Mesenchymal stem cell (in vitro differentiated cells and primary cell): ENCODE measurements at regions not wholly inside any gene's neighbourhood (a gene's known extent, or its start where the extent isn't known, plus 50 kb on each side); places are given as distances from the start of the nearest gene placed in this dataset.

Source experiments
- DNase-seq: peaks from one replicate; pipeline ENCODE4 v3.0.0-alpha.2; 2013
- H2AFZ ChIP-seq: one replicate; pipeline ENCODE4 v1.6.1; 2013; ENCODE audit warnings: low read depth, mild to moderate bottlenecking, control low read depth, inconsistent platforms, low read length, moderate library complexity
- H2AK5ac ChIP-seq: 2 replicates; pipeline ENCODE4 v1.6.1; 2013; ENCODE audit warnings: low read length, moderate library complexity, mild to moderate bottlenecking, inconsistent platforms; ENCODE audit not compliant: severe bottlenecking
- H2BK120ac ChIP-seq: one replicate; pipeline ENCODE4 v1.6.1; 2013; ENCODE audit warnings: low read depth, mild to moderate bottlenecking, inconsistent platforms, low read length, moderate library complexity
- H2BK12ac ChIP-seq, 2 experiments: one replicate each; pipeline ENCODE4 v1.6.1; 2013; ENCODE audit warnings: inconsistent platforms in 2 of 2, low read length in 2 of 2, mild to moderate bottlenecking in 2 of 2, moderate library complexity in 2 of 2, control low read depth in 1 of 2
- H2BK15ac ChIP-seq: one replicate; pipeline ENCODE4 v1.6.1; 2013; ENCODE audit warnings: mild to moderate bottlenecking, low read depth, inconsistent platforms; ENCODE audit not compliant: poor library complexity, severe bottlenecking
- H2BK5ac ChIP-seq: 2 replicates; pipeline ENCODE4 v1.6.1; 2013; ENCODE audit warnings: low read depth, mild to moderate bottlenecking, low read length, control low read depth, inconsistent platforms; ENCODE audit not compliant: poor library complexity, severe bottlenecking
- H3K14ac ChIP-seq, 2 experiments: one replicate each; pipeline ENCODE4 v1.6.1; 2013; ENCODE audit warnings: inconsistent platforms in 2 of 2, low read length in 2 of 2, control low read depth in 1 of 2, mild to moderate bottlenecking in 1 of 2, moderate library complexity in 1 of 2
- H3K18ac ChIP-seq, 2 experiments: one replicate each; pipeline ENCODE4 v1.6.1; 2013; ENCODE audit warnings: inconsistent platforms in 2 of 2, low read length in 2 of 2, control low read depth in 1 of 2, low read depth in 1 of 2, mild to moderate bottlenecking in 1 of 2
- H3K23ac ChIP-seq, 2 experiments: one replicate each; pipeline ENCODE4 v1.6.1; 2013; ENCODE audit warnings: inconsistent platforms in 2 of 2, low read length in 2 of 2, mild to moderate bottlenecking in 2 of 2, moderate library complexity in 2 of 2, control low read depth in 1 of 2
- H3K27ac ChIP-seq: 2 replicates; pipeline ENCODE4 v1.5.1; 2013; ENCODE audit warnings: mild to moderate bottlenecking, moderate library complexity, low read length, control low read depth, inconsistent platforms; ENCODE audit not compliant: poor library complexity, severe bottlenecking
- H3K27me3 ChIP-seq, 2 experiments: 2 replicates each; pipeline versions ENCODE4 v1.6.1 to v1.7.0; 2013; ENCODE audit warnings: low read length in 2 of 2, mild to moderate bottlenecking in 2 of 2, moderate library complexity in 2 of 2, control low read depth in 1 of 2, inconsistent platforms in 1 of 2; ENCODE audit not compliant: control insufficient read depth in 1 of 2, insufficient read depth in 1 of 2
- H3K36me3 ChIP-seq, 2 experiments: 2 replicates each; pipeline versions ENCODE4 v1.6.1 to v1.7.0; 2013; ENCODE audit warnings: low read length in 2 of 2, control low read depth in 1 of 2, inconsistent platforms in 1 of 2, low read depth in 1 of 2, mild to moderate bottlenecking in 1 of 2; ENCODE audit not compliant: insufficient read depth in 2 of 2, control insufficient read depth in 1 of 2
- H3K4ac ChIP-seq, 2 experiments: one replicate each; pipeline ENCODE4 v1.6.1; 2013; ENCODE audit warnings: inconsistent platforms in 2 of 2, low read length in 2 of 2, mild to moderate bottlenecking in 2 of 2, moderate library complexity in 2 of 2, control low read depth in 1 of 2, low read depth in 1 of 2
- H3K4me1 ChIP-seq: 2 replicates; pipeline ENCODE4 v1.6.1; 2013; ENCODE audit warnings: low read depth, low read length, control low read depth; ENCODE audit not compliant: control insufficient read depth, insufficient read depth
- H3K4me2 ChIP-seq: 2 replicates; pipeline ENCODE4 v1.6.1; 2013; ENCODE audit warnings: low read length, mild to moderate bottlenecking, inconsistent platforms; ENCODE audit not compliant: poor library complexity, severe bottlenecking
- H3K4me3 ChIP-seq, 2 experiments: 2 replicates each; pipeline versions ENCODE4 v1.5.1 to v1.7.0; 2013; ENCODE audit warnings: low read length in 2 of 2, mild to moderate bottlenecking in 2 of 2, control low read depth in 1 of 2, low read depth in 1 of 2; ENCODE audit not compliant: insufficient read depth in 1 of 2
- H3K79me1 ChIP-seq: replicated peaks from 2 replicates; pipeline ENCODE4 v1.6.1; 2013; ENCODE audit warnings: mild to moderate bottlenecking, control low read depth, low read length, inconsistent platforms; ENCODE audit not compliant: poor library complexity, severe bottlenecking
- H3K9ac ChIP-seq: 2 replicates; pipeline ENCODE4 v1.7.0; 2013; ENCODE audit warnings: mild to moderate bottlenecking, low read length, moderate library complexity
- H3K9me3 ChIP-seq: 2 replicates; pipeline ENCODE4 v1.7.0; 2013; ENCODE audit warnings: mild to moderate bottlenecking, low read length; ENCODE audit not compliant: control insufficient read depth
- H4K8ac ChIP-seq: one replicate; pipeline ENCODE4 v1.6.1; 2013; ENCODE audit warnings: inconsistent platforms, mild to moderate bottlenecking, low read length, moderate library complexity
- H4K91ac ChIP-seq: one replicate; pipeline ENCODE4 v1.6.1; 2013; ENCODE audit warnings: mild to moderate bottlenecking, low read length, inconsistent platforms
- WGBS: methylation state at CpG from one replicate; pipeline ENCODE4 v1.1.7; 2013; ENCODE audit warnings: mixed read lengths; 5-methylcytosine and 5-hydroxymethylcytosine counted together

DNA sequence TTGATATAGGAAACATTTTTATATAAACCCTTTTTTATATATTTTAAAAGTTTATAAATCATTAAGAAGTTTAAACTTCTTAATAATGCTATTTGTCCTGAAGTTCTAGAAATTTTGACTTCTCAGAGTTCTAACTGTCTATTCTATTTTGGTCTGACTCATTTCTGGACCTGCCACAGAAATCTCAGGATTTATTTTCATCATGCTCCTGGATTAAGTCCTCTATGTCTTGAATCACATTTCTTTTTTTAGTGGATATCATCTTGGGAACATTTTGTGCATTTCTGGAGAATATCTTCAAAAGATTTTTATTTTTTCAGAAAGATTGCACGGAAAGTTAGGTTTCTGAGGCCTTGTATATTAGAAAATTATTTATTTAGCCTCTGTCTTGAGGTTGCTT, 289.1 kb downstream of the NDFIP2 start:
- no peaks in the 10 kb centered on the region for H3K79me1 ChIP-seq
- no peak overlapping the region for H3K9ac ChIP-seq
- WGBS, result 80% methylated on average over 1 of the region's 1 CpG
- H2AFZ ChIP-seq, result no peak overlapping the region
- no peak overlapping the region for H3K4me2 ChIP-seq
- no peaks in the 10 kb centered on the region for H3K36me3 ChIP-seq
- no peak overlapping the region for H2BK15ac ChIP-seq
- no peak overlapping the region for H2BK120ac ChIP-seq
- no peak overlapping the region for H3K23ac ChIP-seq
- H2BK5ac ChIP-seq, result no peak overlapping the region
- H3K27me3 ChIP-seq, result no peaks in the 10 kb centered on the region
- H4K91ac ChIP-seq, result no peak overlapping the region
- H3K18ac ChIP-seq, result no peak overlapping the region
- H3K4me1 ChIP-seq, result no peaks in the 10 kb centered on the region
- H3K4ac ChIP-seq, result no peak overlapping the region
- peaks cover 11% of the 10 kb centered on the region for H3K9me3 ChIP-seq
- H2AK5ac ChIP-seq, result no peak overlapping the region
- H3K14ac ChIP-seq, result no peak overlapping the region
- H3K27ac ChIP-seq, result no peak overlapping the region
- no peak overlapping the region for H2BK12ac ChIP-seq
- no peak for DNase-seq
- H3K4me3 ChIP-seq, result no peak overlapping the region
- H4K8ac ChIP-seq, result no peak overlapping the region

GRCh38 chr13:79767126-79767525, 286.2 kb downstream of the NDFIP2 start:
- Histone ChIP-seq H3K14ac (no peak overlapping the region), H2AFZ (no peak overlapping the region), H3K9me3 (peaks cover 11% of the 10 kb centered on the region), H3K4me1 (no peaks in the 10 kb centered on the region), H3K9ac (no peak overlapping the region), H3K79me1 (no peaks in the 10 kb centered on the region), H2BK5ac (no peak overlapping the region), H3K36me3 (no peaks in the 10 kb centered on the region), H2BK120ac (no peak overlapping the region), H3K18ac (no peak overlapping the region), H3K23ac (no peak overlapping the region), H3K27me3 (no peaks in the 10 kb centered on the region), H3K4ac (no peak overlapping the region), H3K4me3 (no peak overlapping the region), H3K4me2 (no peak overlapping the region), H4K91ac (no peak overlapping the region), H2BK12ac (no peak overlapping the region), H4K8ac (no peak overlapping the region), H3K27ac (no peak overlapping the region), H2AK5ac (no peak overlapping the region), H2BK15ac (no peak overlapping the region)
- DNase-seq, result no peak
- WGBS, result no CpG with 5 or more reads among the region's 2 CpGs

DNA sequence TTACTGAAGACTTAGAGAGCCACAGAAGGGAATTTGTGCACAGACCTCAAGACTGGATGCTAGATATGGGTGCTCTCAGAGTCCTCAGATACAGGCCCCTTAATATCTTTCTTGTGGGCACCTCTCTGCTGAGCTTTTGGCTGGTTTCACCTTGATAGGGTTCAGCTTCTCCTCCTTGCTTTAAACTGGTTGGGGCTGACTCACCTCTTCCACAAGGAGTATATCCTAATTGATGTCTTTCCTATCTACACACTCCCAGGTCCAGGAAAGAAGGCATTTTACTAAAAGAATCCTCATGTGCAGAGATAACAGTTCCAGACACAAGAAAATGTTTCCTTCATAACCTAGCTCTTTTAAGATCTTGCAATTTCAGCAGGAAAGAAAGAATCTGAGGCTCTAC, 284.4 kb downstream of the NDFIP2 start:
- Histone ChIP-seq H3K23ac (no peak overlapping the region), H2AFZ (no peak overlapping the region), H3K14ac (no peak overlapping the region), H3K4me2 (no peak overlapping the region), H2BK5ac (no peak overlapping the region), H3K4me3 (peak overlapping the region in 1 of 2 experiments; percentile 27), H3K9ac (peak overlapping the region; percentile 38), H2BK120ac (no peak overlapping the region), H3K79me1 (no peaks in the 10 kb centered on the region), H4K91ac (no peak overlapping the region), H2BK15ac (no peak overlapping the region), H2AK5ac (no peak overlapping the region), H2BK12ac (no peak overlapping the region), H3K27me3 (no peaks in the 10 kb centered on the region), H3K9me3 (no peaks in the 10 kb centered on the region), H3K36me3 (no peaks in the 10 kb centered on the region), H3K4ac (no peak overlapping the region), H3K27ac (no peak overlapping the region), H4K8ac (no peak overlapping the region), H3K4me1 (no peaks in the 10 kb centered on the region), H3K18ac (no peak overlapping the region)
- DNase-seq, result no peak

- no peak overlapping the region for H3K4ac ChIP-seq
- H3K9me3 ChIP-seq, result no peaks in the 10 kb centered on the region
- peak overlapping the region; percentile 92 for H3K27ac ChIP-seq
- H3K36me3 ChIP-seq, result no peaks in the 10 kb centered on the region
- no peak overlapping the region for H2AFZ ChIP-seq
- no peak overlapping the region for H4K91ac ChIP-seq
- H3K4me2 ChIP-seq, result no peak overlapping the region
- peaks cover 2% of the 10 kb centered on the region for H3K4me1 ChIP-seq
- H2AK5ac ChIP-seq, result no peak overlapping the region
- H2BK5ac ChIP-seq, result no peak overlapping the region
- no peaks in the 10 kb centered on the region for H3K27me3 ChIP-seq
- H3K14ac ChIP-seq, result no peak overlapping the region
- H2BK12ac ChIP-seq, result no peak overlapping the region
- no peak overlapping the region for H2BK120ac ChIP-seq
- no peak overlapping the region for H3K18ac ChIP-seq
- peak; percentile 92 for DNase-seq
- H3K4me3 ChIP-seq, result peak overlapping the region in 1 of 2 experiments; percentile 29
- H4K8ac ChIP-seq, result no peak overlapping the region
- 0% methylated on average over 3 of the region's 3 CpGs for WGBS
- H3K9ac ChIP-seq, result peak overlapping the region; percentile 46
- no peak overlapping the region for H2BK15ac ChIP-seq
- no peak overlapping the region for H3K23ac ChIP-seq
- H3K79me1 ChIP-seq, result no peaks in the 10 kb centered on the region
These were observed 269.1 kb downstream of the NDFIP2 start for GRCh38 chr13:79749984-79750551.
